ENCODE measurements at regions not wholly inside any gene's neighbourhood (a gene's known extent, or its start where the extent isn't known, plus 50 kb on each side); places are given as distances from the start of the nearest gene placed in this dataset.

DNA sequence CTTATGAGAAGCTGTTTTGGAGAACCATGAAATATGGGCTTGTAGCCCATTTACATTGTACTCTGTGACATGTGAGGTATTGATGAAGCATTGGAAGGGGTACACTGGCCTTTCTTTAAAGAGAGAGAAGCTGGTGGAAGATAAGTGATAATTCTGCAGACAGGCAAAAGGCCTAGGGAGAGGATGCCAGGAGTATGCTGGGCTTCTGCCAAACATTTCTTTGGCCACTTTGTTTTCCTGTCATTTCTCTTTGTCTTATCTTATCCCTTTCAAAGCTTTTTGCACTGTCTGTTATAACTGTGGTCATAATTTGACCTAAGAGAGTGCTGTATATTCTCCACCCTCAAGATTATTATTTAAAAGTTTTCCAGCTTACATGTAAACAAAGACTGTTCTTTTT is 109.6 kb upstream of the SEMA6D start:
- peaks cover 2 to 10% of the 10 kb centered on the region in 2 donors for H3K4me1 ChIP-seq (ENCODE audit: control insufficient read depth in 2 of 2, insufficient read depth in 2 of 2, low read length in 2 of 2)
- H3K36me3 ChIP-seq (ENCODE audit: control insufficient read depth in 2 of 2, insufficient read depth in 2 of 2, low read length in 2 of 2) = no peaks in the 10 kb centered on the region
- H3K27me3 ChIP-seq (ENCODE audit: control insufficient read depth in 2 of 2, insufficient read depth in 2 of 2, low read length in 2 of 2) = no peaks in the 10 kb centered on the region
- H3K4me3 ChIP-seq (ENCODE audit: low read length in 2 of 2) = no peak overlapping the region
- H3K27ac ChIP-seq (ENCODE audit: low read depth in 2 of 2, low read length in 2 of 2) = no peak overlapping the region
- H3K9me3 ChIP-seq (ENCODE audit: control insufficient read depth in 2 of 2, low read length in 2 of 2) = no peaks in the 10 kb centered on the region
- no peak overlapping the region for H3K9ac ChIP-seq (ENCODE audit: low read depth in 1 of 2, low read length in 2 of 2)

DNA sequence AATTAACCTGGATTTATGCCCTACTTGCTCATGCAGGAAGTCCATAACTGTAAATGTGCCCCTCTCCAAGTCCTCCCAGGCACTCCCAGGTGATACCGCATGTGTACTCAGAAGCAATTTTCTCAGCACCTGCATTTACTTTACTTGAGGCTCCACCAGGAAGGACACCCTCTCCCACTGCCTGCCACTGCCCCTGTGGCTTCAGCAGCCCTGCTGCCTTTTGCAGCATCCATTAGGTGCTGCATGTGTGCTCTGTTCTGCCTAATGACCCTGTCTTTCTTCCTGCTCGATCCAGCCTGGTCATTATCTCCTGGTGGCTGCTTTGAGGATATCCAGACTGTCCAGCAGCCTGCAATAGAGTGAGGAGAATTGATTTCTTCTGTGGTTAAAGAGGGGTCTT is 107.6 kb upstream of the SEMA6D start:
- Histone ChIP-seq H3K27ac (ENCODE audit: low read depth in 2 of 2, low read length in 2 of 2) (no peak overlapping the region), H3K27me3 (ENCODE audit: control insufficient read depth in 2 of 2, insufficient read depth in 2 of 2, low read length in 2 of 2) (no peaks in the 10 kb centered on the region), H3K9me3 (ENCODE audit: control insufficient read depth in 2 of 2, low read length in 2 of 2) (no peaks in the 10 kb centered on the region), H3K4me1 (ENCODE audit: control insufficient read depth in 2 of 2, insufficient read depth in 2 of 2, low read length in 2 of 2) (peaks cover 2 to 10% of the 10 kb centered on the region in 2 donors), H3K4me3 (ENCODE audit: low read length in 2 of 2) (no peak overlapping the region), H3K36me3 (ENCODE audit: control insufficient read depth in 2 of 2, insufficient read depth in 2 of 2, low read length in 2 of 2) (no peaks in the 10 kb centered on the region), H3K9ac (ENCODE audit: low read depth in 1 of 2, low read length in 2 of 2) (no peak overlapping the region)

DNA sequence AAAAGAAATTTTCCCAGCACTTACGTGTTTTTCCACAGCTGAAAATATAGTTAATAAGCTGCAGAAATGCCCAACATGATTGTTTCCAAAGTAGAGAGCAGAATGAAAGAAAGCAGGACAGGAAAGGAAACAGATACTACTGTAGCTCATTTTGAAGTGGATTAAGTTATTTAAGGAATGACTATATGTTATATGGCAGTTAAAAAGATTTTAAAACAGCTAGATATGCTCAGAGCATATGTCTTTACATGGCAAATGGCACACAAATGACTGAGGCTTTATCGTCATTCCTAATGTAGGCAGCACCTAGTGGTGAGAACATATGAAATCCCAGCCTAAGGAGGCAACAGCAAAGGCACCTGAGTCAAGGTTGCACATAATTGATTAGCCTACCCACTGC is 106.6 kb upstream of the SEMA6D start:
- Histone ChIP-seq H3K27ac (ENCODE audit: low read depth in 2 of 2, low read length in 2 of 2) (no peak overlapping the region), H3K36me3 (ENCODE audit: control insufficient read depth in 2 of 2, insufficient read depth in 2 of 2, low read length in 2 of 2) (no peaks in the 10 kb centered on the region), H3K4me3 (ENCODE audit: low read length in 2 of 2) (no peak overlapping the region), H3K4me1 (ENCODE audit: control insufficient read depth in 2 of 2, insufficient read depth in 2 of 2, low read length in 2 of 2) (peaks cover 2 to 10% of the 10 kb centered on the region in 2 donors), H3K9ac (ENCODE audit: low read depth in 1 of 2, low read length in 2 of 2) (no peak overlapping the region), H3K27me3 (ENCODE audit: control insufficient read depth in 2 of 2, insufficient read depth in 2 of 2, low read length in 2 of 2) (no peaks in the 10 kb centered on the region), H3K9me3 (ENCODE audit: control insufficient read depth in 2 of 2, low read length in 2 of 2) (no peaks in the 10 kb centered on the region)

DNA sequence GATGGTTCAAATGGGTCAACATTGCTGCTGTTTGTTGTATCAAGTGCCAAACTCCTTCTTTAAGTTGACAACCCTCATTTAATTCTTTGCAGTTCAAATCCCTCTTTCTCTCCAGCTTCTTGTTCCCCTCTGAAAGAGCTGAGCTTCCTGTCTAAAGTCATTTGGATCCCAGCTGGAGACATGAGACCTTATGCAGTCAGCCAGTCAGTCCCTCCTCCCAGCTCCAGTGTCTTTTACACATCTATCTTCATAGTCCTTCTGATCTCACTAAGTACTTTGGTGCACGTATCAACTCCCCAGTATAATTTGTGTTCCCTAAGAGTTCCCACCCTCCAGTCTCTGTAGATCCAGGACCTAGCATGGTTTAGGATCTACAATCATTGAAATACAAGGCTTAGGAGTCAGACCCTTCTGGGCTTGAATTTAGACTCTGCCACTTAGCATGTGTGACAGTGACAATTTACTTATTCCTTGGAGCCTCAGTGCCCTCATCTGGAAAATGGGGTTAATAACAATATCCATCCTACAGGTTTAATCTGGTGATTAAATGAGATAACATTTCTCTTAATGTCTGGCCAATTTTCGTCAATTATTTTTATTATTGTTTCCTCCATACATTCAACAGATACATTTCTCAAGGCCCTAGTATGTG is 102.8 kb upstream of the SEMA6D start:
- H3K36me3 ChIP-seq (ENCODE audit: control insufficient read depth in 2 of 2, insufficient read depth in 2 of 2, low read length in 2 of 2) = no peaks in the 10 kb centered on the region
- H3K27me3 ChIP-seq (ENCODE audit: control insufficient read depth in 2 of 2, insufficient read depth in 2 of 2, low read length in 2 of 2) = no peaks in the 10 kb centered on the region
- peaks cover 0 to 1% of the 10 kb centered on the region in 2 donors for H3K4me1 ChIP-seq (ENCODE audit: control insufficient read depth in 2 of 2, insufficient read depth in 2 of 2, low read length in 2 of 2)

DNA sequence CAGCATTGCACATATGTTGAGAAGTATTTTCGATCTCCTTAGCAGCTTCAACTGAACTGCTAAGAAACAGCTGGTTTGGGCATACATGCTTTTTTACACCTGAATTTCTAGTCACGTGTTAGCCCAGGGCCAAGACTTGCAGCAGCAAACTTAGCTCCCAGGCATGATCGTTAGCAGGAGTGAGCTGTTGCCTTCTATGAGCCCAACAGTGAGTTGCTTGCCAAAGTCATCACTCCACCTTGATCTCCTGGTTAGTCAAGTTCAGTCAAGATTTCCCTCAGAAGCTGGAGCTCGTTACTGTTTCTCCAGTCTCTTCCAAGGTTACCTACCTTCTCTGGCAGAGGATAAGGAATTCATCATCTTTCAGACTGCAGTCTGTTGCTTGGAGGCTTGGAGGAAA is 100.4 kb upstream of the SEMA6D start:
- H3K4me3 ChIP-seq (ENCODE audit: low read length in 2 of 2) = no peak overlapping the region
- H3K27ac ChIP-seq (ENCODE audit: low read depth in 2 of 2, low read length in 2 of 2) = no peak overlapping the region
- H3K9ac ChIP-seq (ENCODE audit: low read depth in 1 of 2, low read length in 2 of 2) = no peak overlapping the region
- no peaks in the 10 kb centered on the region for H3K4me1 ChIP-seq (ENCODE audit: control insufficient read depth in 2 of 2, insufficient read depth in 2 of 2, low read length in 2 of 2)
- no peaks in the 10 kb centered on the region for H3K27me3 ChIP-seq (ENCODE audit: control insufficient read depth in 2 of 2, insufficient read depth in 2 of 2, low read length in 2 of 2)
- no peaks in the 10 kb centered on the region for H3K36me3 ChIP-seq (ENCODE audit: control insufficient read depth in 2 of 2, insufficient read depth in 2 of 2, low read length in 2 of 2)
- no peaks in the 10 kb centered on the region for H3K9me3 ChIP-seq (ENCODE audit: control insufficient read depth in 2 of 2, low read length in 2 of 2)

More for the DNA sequence above, 102.8 kb upstream of the SEMA6D start:
- H3K27ac ChIP-seq (ENCODE audit: low read depth in 2 of 2, low read length in 2 of 2) = no peak overlapping the region
- H3K4me3 ChIP-seq (ENCODE audit: low read length in 2 of 2) = no peak overlapping the region
- H3K9ac ChIP-seq (ENCODE audit: low read depth in 1 of 2, low read length in 2 of 2) = no peak overlapping the region
- H3K9me3 ChIP-seq (ENCODE audit: control insufficient read depth in 2 of 2, low read length in 2 of 2) = no peaks in the 10 kb centered on the region

DNA sequence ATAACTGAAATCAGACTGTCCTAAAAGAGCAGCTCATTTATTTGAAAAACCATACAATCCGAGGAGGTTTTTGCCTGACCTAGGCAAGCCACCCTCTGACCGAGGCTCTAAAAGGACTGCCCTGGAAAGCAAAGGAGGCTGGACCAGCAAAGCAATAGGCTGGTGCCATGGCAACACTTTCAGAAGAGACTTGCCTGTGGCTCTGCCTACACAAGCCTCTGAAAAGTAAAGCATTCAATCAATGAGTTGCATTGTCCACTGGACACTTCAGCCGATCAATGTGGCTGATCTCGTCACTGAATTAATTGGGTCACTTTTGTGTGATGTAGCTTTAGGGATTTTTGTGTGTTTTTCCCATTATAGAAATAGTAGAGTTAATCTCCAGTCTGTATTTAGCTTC is 99.1 kb upstream of the SEMA6D start:
- H3K4me1 ChIP-seq (ENCODE audit: control insufficient read depth in 2 of 2, insufficient read depth in 2 of 2, low read length in 2 of 2) = no peaks in the 10 kb centered on the region
- no peaks in the 10 kb centered on the region for H3K36me3 ChIP-seq (ENCODE audit: control insufficient read depth in 2 of 2, insufficient read depth in 2 of 2, low read length in 2 of 2)

DNA sequence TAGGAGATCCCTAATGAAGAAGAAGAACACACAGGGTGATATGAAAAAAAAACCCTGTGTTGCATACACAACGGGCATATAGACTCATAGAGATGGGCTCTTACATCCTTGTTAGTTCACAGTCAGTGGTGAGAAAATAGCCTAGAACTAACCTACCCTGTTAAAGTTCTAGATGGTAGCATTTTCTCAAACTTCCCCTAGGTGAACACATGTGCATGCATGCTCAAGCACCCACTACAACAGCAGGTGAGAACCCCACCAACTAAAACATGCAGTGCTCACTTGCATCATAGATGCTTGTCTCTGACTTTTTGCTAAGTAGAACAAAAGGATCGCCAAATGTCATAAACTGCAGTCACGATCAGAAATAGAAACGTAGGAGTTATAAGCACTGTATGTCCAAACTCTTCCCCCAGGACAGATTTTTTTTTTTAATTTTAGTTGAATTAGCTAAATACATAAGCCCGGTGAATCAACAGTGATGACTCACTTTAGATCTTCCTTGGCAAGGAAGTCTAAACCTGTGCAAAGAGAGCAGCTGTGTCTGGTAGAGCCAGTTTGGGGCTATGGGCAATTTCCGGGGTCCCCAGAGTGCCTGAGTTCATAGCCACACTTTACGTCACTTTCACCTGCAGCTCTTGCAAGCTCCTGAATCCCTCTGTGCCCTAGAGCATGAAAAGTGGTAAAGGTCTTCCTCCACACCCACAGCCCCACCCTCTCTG is 96.2 kb upstream of the SEMA6D start:
- Histone ChIP-seq H3K9ac (ENCODE audit: low read depth in 1 of 2, low read length in 2 of 2) (no peak overlapping the region), H3K27me3 (ENCODE audit: control insufficient read depth in 2 of 2, insufficient read depth in 2 of 2, low read length in 2 of 2) (no peaks in the 10 kb centered on the region), H3K4me3 (ENCODE audit: low read length in 2 of 2) (no peak overlapping the region), H3K4me1 (ENCODE audit: control insufficient read depth in 2 of 2, insufficient read depth in 2 of 2, low read length in 2 of 2) (no peaks in the 10 kb centered on the region), H3K36me3 (ENCODE audit: control insufficient read depth in 2 of 2, insufficient read depth in 2 of 2, low read length in 2 of 2) (no peaks in the 10 kb centered on the region), H3K27ac (ENCODE audit: low read depth in 2 of 2, low read length in 2 of 2) (no peak overlapping the region), H3K9me3 (ENCODE audit: control insufficient read depth in 2 of 2, low read length in 2 of 2) (no peaks in the 10 kb centered on the region)

More for the DNA sequence above, 99.1 kb upstream of the SEMA6D start:
- H3K27ac ChIP-seq (ENCODE audit: low read depth in 2 of 2, low read length in 2 of 2) = no peak overlapping the region
- no peak overlapping the region for H3K9ac ChIP-seq (ENCODE audit: low read depth in 1 of 2, low read length in 2 of 2)
- no peaks in the 10 kb centered on the region for H3K9me3 ChIP-seq (ENCODE audit: control insufficient read depth in 2 of 2, low read length in 2 of 2)
- H3K4me3 ChIP-seq (ENCODE audit: low read length in 2 of 2) = no peak overlapping the region
- no peaks in the 10 kb centered on the region for H3K27me3 ChIP-seq (ENCODE audit: control insufficient read depth in 2 of 2, insufficient read depth in 2 of 2, low read length in 2 of 2)

DNA sequence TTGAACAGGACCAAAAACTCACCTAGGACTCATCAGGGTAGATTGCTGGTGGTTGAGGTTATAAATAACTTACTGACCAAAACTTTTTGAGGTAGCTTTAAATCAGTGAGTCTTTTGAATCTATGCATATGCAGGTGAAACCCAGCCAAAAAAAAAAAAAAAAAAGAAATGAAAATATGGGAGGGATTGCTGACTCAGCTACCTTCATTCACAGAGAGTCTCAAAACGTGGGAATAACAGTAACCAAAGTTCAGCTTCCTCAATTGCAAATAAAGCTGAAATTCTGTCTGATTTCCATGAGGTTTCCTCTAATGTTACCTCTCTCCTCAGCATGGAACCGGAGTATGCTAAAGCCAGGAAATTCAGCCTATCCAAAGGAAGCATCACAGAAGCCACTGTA is 95.2 kb upstream of the SEMA6D start:
- H3K27ac ChIP-seq (ENCODE audit: low read depth in 2 of 2, low read length in 2 of 2) = no peak overlapping the region
- H3K36me3 ChIP-seq (ENCODE audit: control insufficient read depth in 2 of 2, insufficient read depth in 2 of 2, low read length in 2 of 2) = no peaks in the 10 kb centered on the region
- H3K9me3 ChIP-seq (ENCODE audit: control insufficient read depth in 2 of 2, low read length in 2 of 2) = no peaks in the 10 kb centered on the region
- H3K4me3 ChIP-seq (ENCODE audit: low read length in 2 of 2) = no peak overlapping the region
- H3K9ac ChIP-seq (ENCODE audit: low read depth in 1 of 2, low read length in 2 of 2) = no peak overlapping the region
- H3K4me1 ChIP-seq (ENCODE audit: control insufficient read depth in 2 of 2, insufficient read depth in 2 of 2, low read length in 2 of 2) = no peaks in the 10 kb centered on the region
- no peaks in the 10 kb centered on the region for H3K27me3 ChIP-seq (ENCODE audit: control insufficient read depth in 2 of 2, insufficient read depth in 2 of 2, low read length in 2 of 2)

DNA sequence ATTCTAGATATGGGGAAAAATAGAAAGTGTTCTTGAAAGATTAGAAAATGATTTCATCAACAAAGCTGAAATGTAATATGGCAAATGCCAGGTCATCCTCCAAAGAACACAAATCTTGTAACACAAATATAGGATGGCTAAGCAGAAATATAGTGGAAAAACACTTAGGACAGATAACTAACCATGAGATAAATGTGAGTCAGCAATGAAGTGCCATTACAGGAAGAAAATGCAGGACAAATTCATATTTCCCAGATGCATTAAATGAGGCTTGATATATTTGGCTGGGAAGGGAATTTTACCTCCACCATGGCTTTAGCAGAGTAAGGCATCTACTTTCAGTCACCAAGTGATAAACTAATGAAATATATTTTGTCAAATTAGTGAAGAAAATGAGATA is 92.8 kb upstream of the SEMA6D start:
- H3K27ac ChIP-seq (ENCODE audit: low read depth in 2 of 2, low read length in 2 of 2) = no peak overlapping the region
- H3K4me1 ChIP-seq (ENCODE audit: control insufficient read depth in 2 of 2, insufficient read depth in 2 of 2, low read length in 2 of 2) = no peaks in the 10 kb centered on the region

DNA sequence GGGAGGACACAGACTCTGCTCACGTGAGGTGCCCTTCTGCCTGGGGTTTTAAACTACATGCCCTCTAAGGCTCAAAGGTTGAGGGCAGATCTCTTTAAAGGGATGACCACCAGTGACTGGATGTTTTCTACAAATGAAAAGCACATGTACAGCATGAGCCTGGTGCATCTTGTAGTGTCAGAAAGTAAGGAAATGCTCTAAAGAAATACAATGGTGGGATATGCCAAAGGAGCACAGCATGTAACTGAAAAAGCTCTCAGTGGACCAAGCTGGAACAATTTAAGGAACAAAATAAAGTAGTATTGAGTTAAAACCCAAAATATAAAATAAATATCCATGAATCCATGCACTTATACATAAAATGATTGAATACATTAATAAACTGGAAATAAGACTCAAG is 78.3 kb upstream of the SEMA6D start:
- no peaks in the 10 kb centered on the region for H3K36me3 ChIP-seq (ENCODE audit: control insufficient read depth in 2 of 2, insufficient read depth in 2 of 2, low read length in 2 of 2)
- H3K9me3 ChIP-seq (ENCODE audit: control insufficient read depth in 2 of 2, low read length in 2 of 2) = no peaks in the 10 kb centered on the region
- no peak overlapping the region for H3K27ac ChIP-seq (ENCODE audit: low read depth in 2 of 2, low read length in 2 of 2)
- H3K4me3 ChIP-seq (ENCODE audit: low read length in 2 of 2) = no peak overlapping the region
- no peaks in the 10 kb centered on the region for H3K27me3 ChIP-seq (ENCODE audit: control insufficient read depth in 2 of 2, insufficient read depth in 2 of 2, low read length in 2 of 2)
- no peak overlapping the region for H3K9ac ChIP-seq (ENCODE audit: low read depth in 1 of 2, low read length in 2 of 2)
- no peaks in the 10 kb centered on the region for H3K4me1 ChIP-seq (ENCODE audit: control insufficient read depth in 2 of 2, insufficient read depth in 2 of 2, low read length in 2 of 2)

More for the DNA sequence above, 92.8 kb upstream of the SEMA6D start:
- no peak overlapping the region for H3K9ac ChIP-seq (ENCODE audit: low read depth in 1 of 2, low read length in 2 of 2)
- H3K27me3 ChIP-seq (ENCODE audit: control insufficient read depth in 2 of 2, insufficient read depth in 2 of 2, low read length in 2 of 2) = no peaks in the 10 kb centered on the region
- no peaks in the 10 kb centered on the region for H3K9me3 ChIP-seq (ENCODE audit: control insufficient read depth in 2 of 2, low read length in 2 of 2)
- no peaks in the 10 kb centered on the region for H3K36me3 ChIP-seq (ENCODE audit: control insufficient read depth in 2 of 2, insufficient read depth in 2 of 2, low read length in 2 of 2)
- no peak overlapping the region for H3K4me3 ChIP-seq (ENCODE audit: low read length in 2 of 2)
